Mononuclear cell (primary cell): ENCODE measurements at regions not wholly inside any gene's neighbourhood (a gene's known extent, or its start where the extent isn't known, plus 50 kb on each side); places are given as distances from the start of the nearest gene placed in this dataset.

Source experiments
- H3K27me3 ChIP-seq: 2 replicates; pipeline ENCODE4 v1.6.0; 2011; ENCODE audit warnings: low read length, control low read depth; ENCODE audit not compliant: insufficient read depth
- H3K4me1 ChIP-seq: 2 replicates; pipeline ENCODE4 v1.5.1; 2011; ENCODE audit warnings: mild to moderate bottlenecking, low read length, control low read depth; ENCODE audit not compliant: insufficient read depth
- H3K4me3 ChIP-seq: 2 replicates; pipeline ENCODE4 v1.5.1; 2011; ENCODE audit warnings: mild to moderate bottlenecking, low read length, moderate library complexity
- H3K9me3 ChIP-seq: 2 replicates; pipeline ENCODE4 v1.5.1; 2011; ENCODE audit warnings: low read depth, mild to moderate bottlenecking, control low read depth, low read length

GRCh38 chr1:59051007-59051406, 245.9 kb upstream of the FGGY start:
- H3K27me3 ChIP-seq = no peaks in the 10 kb centered on the region
- no peak overlapping the region for H3K4me3 ChIP-seq
- no peaks in the 10 kb centered on the region for H3K9me3 ChIP-seq
- H3K4me1 ChIP-seq = peaks cover 12% of the 10 kb centered on the region

GRCh38 chr1:59052166-59052590, 244.7 kb upstream of the FGGY start:
- H3K27me3 ChIP-seq = no peaks in the 10 kb centered on the region
- H3K4me1 ChIP-seq = no peaks in the 10 kb centered on the region
- no peaks in the 10 kb centered on the region for H3K9me3 ChIP-seq
- no peak overlapping the region for H3K4me3 ChIP-seq

GRCh38 chr1:59054172-59054571, 242.7 kb upstream of the FGGY start:
- Histone ChIP-seq H3K27me3 (no peaks in the 10 kb centered on the region), H3K4me1 (no peaks in the 10 kb centered on the region), H3K9me3 (no peaks in the 10 kb centered on the region), H3K4me3 (no peak overlapping the region)

GRCh38 chr1:59055908-59056719, 240.8 kb upstream of the FGGY start:
- Histone ChIP-seq H3K4me3 (no peak overlapping the region), H3K27me3 (no peaks in the 10 kb centered on the region), H3K9me3 (no peaks in the 10 kb centered on the region), H3K4me1 (no peaks in the 10 kb centered on the region)

GRCh38 chr1:59057211-59057694, 239.6 kb upstream of the FGGY start:
- no peaks in the 10 kb centered on the region for H3K4me1 ChIP-seq
- no peaks in the 10 kb centered on the region for H3K27me3 ChIP-seq
- no peaks in the 10 kb centered on the region for H3K9me3 ChIP-seq
- no peak overlapping the region for H3K4me3 ChIP-seq

GRCh38 chr1:59057796-59058195, 239.1 kb upstream of the FGGY start:
- H3K4me1 ChIP-seq = peaks cover 1% of the 10 kb centered on the region
- no peak overlapping the region for H3K4me3 ChIP-seq
- H3K9me3 ChIP-seq = no peaks in the 10 kb centered on the region
- H3K27me3 ChIP-seq = no peaks in the 10 kb centered on the region

GRCh38 chr1:59058665-59059439, 238.0 kb upstream of the FGGY start:
- Histone ChIP-seq H3K4me3 (no peak overlapping the region), H3K9me3 (no peaks in the 10 kb centered on the region), H3K27me3 (no peaks in the 10 kb centered on the region), H3K4me1 (peaks cover 9% of the 10 kb centered on the region)

- Histone ChIP-seq H3K4me1 (peaks cover 9% of the 10 kb centered on the region), H3K9me3 (no peaks in the 10 kb centered on the region), H3K4me3 (no peak overlapping the region)
Measured at GRCh38 chr1:59061876-59062275, 235.0 kb upstream of the FGGY start.

GRCh38 chr1:59062743-59063142, 234.2 kb upstream of the FGGY start:
- H3K9me3 ChIP-seq = no peaks in the 10 kb centered on the region
- no peak overlapping the region for H3K4me3 ChIP-seq
- H3K4me1 ChIP-seq = peaks cover 9% of the 10 kb centered on the region
- H3K27me3 ChIP-seq = no peaks in the 10 kb centered on the region

More at GRCh38 chr1:59061876-59062275, 235.0 kb upstream of the FGGY start:
- no peaks in the 10 kb centered on the region for H3K27me3 ChIP-seq

GRCh38 chr1:59063501-59063900, 233.4 kb upstream of the FGGY start:
- Histone ChIP-seq H3K27me3 (no peaks in the 10 kb centered on the region), H3K9me3 (no peaks in the 10 kb centered on the region), H3K4me3 (no peak overlapping the region), H3K4me1 (peaks cover 9% of the 10 kb centered on the region)

- Histone ChIP-seq H3K4me1 (peaks cover 9% of the 10 kb centered on the region), H3K9me3 (no peaks in the 10 kb centered on the region), H3K4me3 (no peak overlapping the region), H3K27me3 (no peaks in the 10 kb centered on the region)
Measured at GRCh38 chr1:59064592-59064991, 232.3 kb upstream of the FGGY start.

GRCh38 chr1:59066236-59066635, 230.7 kb upstream of the FGGY start:
- Histone ChIP-seq H3K27me3 (no peaks in the 10 kb centered on the region), H3K4me3 (no peak overlapping the region), H3K4me1 (peaks cover 14% of the 10 kb centered on the region)

GRCh38 chr1:59070610-59071009, 226.3 kb upstream of the FGGY start:
- H3K27me3 ChIP-seq = no peaks in the 10 kb centered on the region
- peaks cover 21% of the 10 kb centered on the region for H3K4me1 ChIP-seq
- H3K4me3 ChIP-seq = no peak overlapping the region
- no peaks in the 10 kb centered on the region for H3K9me3 ChIP-seq

More at GRCh38 chr1:59066236-59066635, 230.7 kb upstream of the FGGY start:
- no peaks in the 10 kb centered on the region for H3K9me3 ChIP-seq

GRCh38 chr1:59071289-59071688, 225.6 kb upstream of the FGGY start:
- no peak overlapping the region for H3K4me3 ChIP-seq
- no peaks in the 10 kb centered on the region for H3K27me3 ChIP-seq
- H3K9me3 ChIP-seq = no peaks in the 10 kb centered on the region
- peaks cover 21% of the 10 kb centered on the region for H3K4me1 ChIP-seq

- Histone ChIP-seq H3K27me3 (no peaks in the 10 kb centered on the region), H3K4me3 (no peak overlapping the region), H3K9me3 (no peaks in the 10 kb centered on the region), H3K4me1 (peaks cover 21% of the 10 kb centered on the region)
Measured at GRCh38 chr1:59071876-59072582, 224.9 kb upstream of the FGGY start.
